HG02763 (cell line): ENCODE measurements at regions not wholly inside any gene's neighbourhood (a gene's known extent, or its start where the extent isn't known, plus 50 kb on each side); places are given as distances from the start of the nearest gene placed in this dataset.

ENCODE experiments used
- ATAC-seq: cut with Tn5 transposase; IDR thresholded peaks from one replicate; pipeline ENCODE4 v1.9.1; 2021; ENCODE audit warnings: mild to moderate bottlenecking, moderate library complexity; ENCODE audit not compliant: unreplicated experiment

DNA sequence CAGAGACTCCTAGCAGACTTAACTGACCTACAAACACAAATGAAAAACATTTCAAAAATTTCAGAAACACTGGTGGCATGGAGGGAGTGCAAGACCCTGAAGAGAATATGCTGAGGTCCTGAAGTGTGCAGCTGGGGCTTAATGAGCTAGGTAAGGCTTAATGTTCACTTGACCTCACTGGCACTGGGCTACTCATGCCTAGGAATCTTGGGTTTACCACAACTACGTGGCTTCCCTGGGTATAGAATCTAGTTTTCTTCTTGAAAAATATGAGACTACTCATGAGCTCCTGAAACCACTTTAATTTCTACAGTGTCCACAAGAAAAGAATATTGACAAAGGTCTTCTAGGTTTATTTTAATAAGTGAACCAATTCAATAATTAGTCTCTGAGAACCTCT is 139.8 kb downstream of the HNMT start:
- ATAC-seq, result no peak

DNA sequence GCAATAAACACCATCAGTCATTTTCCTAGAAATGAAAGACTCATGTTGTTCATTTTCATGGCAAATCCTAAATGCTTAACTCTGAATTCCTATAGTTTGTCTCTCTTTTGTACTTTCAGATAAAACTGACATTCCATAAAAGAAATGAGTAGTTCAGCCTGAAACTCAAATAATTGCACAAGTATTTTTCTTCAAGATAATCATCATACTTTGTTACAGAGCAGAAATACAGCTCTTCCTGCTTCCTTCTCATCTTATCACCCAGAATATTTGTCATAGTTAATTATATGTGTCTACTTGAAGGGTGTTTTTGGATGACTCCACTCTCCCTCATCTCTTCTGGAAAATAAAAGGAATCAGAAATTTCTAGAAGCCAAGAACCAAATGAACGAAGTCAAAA is 141.1 kb downstream of the HNMT start:
- ATAC-seq, result no peak

DNA sequence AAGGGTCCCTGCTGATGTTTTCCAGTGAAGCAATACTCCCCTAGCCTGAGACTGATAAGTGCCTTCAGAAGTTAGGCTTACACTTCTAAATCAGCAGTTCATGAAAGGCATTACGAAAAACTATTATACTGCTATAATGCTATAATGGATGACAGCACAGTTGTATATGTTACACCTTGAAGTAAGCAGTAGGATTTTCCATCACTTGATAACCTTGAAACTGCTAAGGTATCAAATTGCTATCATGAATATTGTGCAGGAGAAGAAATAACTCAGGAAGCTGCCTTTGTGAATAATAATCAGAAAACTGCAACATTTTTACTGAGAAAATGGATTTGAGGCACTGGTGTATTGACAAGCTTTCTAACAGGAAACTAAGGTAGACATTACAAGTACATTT is 142.3 kb downstream of the HNMT start:
- no peak for ATAC-seq

DNA sequence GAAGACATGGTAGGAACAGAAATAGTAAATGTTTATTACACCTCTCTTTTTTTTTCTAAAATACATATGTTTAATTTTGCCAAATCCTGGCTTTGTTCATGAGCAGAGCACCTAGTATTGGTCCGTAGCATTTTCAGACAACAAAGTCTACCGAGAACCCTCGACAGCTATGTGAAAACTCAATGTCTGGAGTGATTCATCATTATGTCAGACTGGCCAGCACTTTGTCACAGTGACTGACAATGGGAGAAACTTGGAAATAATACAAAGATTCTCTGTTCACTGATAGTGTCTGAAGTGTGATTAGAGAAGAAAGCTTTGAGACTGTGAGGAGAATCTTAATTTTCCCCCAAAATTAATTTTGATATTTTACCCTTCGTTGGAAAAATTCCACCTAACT is 143.0 kb downstream of the HNMT start:
- no peak for ATAC-seq

DNA sequence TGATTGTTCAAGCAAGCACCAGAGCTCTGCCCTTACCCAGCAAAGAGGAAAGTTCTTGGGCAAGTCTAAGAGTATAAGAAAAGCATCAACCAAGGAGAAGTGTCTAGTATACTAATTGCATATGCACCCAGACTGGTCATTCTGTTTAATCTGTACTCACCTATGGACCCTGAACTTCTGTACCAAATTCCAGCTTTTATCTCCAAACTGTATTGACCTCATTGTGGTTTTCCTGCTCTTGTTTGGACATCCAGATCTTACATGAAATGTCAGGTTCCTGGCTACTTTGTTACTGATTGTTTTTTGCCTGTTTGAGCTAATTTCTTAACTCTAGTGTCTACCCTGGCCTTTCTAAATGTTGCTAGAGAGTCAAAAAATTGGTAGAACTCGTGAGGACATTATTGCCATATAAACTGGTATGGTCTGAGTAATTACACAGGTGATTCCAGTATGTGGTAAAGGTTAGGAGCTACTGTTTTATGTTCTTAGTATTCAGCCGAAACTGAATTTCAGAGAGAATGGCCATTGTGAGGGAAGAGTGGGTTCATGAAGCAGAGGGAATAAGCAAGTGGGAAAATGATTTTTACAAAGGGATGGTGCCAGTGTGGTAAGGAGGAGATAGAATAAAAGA is 146.3 kb downstream of the HNMT start:
- no peak for ATAC-seq

DNA sequence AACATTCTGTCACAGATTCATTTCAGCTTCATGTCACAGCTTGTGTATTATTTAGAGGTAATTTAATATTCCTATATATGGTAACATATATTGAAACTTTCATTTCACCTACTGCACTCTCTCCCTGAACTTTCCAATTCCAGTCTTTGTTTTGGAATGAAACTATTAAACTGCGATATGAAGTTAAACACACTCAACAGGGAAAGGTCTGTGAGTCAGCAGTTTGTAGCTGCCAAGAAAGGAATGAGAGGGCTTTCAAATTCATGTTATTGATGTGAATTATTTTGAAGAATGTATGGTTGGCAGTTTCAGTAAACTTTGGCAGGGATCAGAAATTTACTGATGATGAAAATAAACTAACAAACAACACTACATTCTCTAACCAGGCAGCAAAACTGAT is 148.3 kb downstream of the HNMT start:
- no peak for ATAC-seq

DNA sequence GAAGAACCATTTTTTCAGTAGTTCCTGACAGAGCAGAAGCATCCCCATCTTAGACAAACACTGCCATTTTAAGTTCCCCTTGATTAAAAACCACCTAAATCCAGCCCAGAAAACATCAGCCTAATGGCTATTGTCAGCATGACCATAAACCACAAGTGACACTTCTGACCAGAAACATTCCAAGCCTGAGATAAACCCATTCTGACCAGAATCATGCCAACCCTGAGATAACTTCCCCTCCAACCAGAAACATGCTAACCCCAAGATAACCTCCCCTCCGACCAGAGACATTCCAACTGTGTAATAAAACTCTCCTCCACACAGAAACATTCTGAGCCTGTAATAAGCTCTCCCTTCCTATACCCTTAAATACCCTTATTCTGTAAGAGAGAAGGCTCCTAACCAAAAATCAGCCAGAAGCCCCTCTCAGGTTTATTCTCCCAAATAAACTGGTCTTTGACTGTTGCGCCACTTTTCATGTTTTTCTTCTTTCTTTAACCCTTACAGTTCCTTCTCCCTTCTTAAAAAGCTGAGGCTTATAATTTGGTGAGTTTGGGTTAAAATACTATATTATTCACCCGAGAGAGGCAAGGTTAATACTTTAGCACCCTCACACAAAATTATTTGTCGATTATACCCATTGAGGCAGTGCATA is 149.7 kb downstream of the HNMT start:
- no peak for ATAC-seq

DNA sequence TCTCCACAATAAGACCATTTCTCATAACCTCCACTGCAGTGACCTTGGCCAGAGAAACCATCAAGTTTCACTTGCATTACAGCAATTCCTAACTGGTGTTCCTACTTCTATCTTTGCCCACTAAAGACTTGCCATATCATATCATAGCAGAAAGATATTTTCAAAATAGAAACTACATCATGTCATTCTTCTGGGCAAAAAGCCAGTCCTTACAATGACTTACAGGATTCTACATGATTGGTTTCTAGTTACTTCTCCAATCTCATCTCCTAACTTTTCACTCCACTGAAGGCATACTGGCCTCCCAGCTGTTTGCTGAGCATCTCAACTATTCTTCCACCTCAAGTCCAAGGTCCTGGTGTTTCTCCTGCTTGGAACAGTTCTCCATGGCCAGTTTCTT is 151.4 kb downstream of the HNMT start:
- no peak for ATAC-seq

DNA sequence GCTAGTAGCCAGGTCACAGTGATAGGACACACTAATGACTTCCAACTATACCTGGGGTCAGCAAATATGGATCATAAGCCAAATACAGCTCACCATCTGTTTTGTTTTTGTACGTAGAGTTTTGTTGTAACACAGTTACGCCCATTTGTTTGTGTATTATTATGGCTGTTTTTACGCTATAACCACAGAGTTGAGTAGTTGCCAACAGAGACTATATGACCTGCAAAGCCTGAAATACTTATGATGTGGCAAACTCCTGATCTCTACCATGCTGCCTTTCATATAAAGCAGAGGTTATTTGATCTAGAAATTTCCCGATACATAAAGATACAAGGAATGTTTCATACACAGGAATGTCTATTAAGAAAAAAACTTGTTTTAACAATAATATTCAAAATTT is 152.2 kb downstream of the HNMT start:
- ATAC-seq, result no peak

DNA sequence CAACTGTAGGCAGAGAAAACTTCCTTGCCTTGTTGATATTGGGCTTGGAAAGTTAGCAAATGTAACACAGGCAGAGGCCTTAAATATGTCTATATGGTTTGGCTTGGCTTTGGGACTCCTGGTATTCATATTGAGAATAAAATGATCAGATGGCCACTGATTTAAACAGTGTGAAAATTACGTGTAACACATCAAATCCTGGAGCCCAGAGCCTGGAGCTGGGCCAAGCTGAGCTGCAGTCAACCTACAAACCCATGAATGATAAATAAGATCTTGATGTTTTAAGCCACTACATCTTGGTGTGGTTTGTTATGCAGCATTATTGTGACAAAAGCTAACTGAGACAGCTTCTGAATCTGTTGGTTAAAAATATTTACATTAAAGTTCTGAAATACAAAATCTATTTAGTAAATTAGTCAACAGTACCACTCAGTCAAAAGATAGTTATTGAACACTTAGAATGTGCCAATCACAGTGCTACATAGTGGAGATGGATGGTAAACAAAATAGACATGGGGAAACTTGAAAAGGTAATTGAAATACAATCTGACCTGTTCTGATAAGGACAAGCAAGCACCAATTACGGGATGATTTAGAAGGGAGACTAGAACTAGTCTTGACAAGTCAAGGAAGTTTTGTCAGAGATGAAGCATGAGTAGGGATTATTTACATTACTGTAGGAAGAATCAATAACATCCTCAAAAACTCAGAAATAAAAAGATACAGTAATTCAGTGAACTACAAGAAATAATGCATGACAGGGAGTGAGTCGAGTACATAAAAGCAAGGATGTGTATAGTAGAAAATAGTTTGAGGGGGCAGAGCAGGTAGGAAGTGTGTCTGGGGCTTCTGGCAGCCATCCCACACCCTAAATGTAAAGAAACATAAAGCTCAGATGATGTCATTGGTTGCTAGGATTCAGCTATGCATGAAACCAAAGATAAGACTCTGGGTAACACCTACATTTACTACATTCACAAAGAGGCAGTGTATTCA is 157.7 kb downstream of the HNMT start:
- no peak for ATAC-seq

DNA sequence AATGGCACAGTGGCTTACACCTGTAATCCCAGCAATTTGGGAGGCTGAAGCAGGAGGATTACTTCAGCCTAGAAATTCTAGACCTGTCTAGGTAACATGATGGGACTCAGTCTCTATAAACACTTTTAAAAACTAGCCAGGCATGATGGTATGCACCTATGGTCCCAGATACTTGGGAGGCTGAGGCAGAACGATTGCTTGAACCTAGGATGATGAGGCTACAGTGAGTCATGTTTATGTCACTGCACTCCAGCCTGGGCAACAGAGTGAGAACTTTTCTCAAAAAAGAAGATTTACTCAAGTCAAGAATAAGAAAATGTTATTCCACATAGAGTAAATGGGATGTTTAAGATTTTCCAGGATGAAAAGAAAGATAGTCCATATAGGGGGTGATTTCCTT is 158.6 kb downstream of the HNMT start:
- no peak for ATAC-seq

DNA sequence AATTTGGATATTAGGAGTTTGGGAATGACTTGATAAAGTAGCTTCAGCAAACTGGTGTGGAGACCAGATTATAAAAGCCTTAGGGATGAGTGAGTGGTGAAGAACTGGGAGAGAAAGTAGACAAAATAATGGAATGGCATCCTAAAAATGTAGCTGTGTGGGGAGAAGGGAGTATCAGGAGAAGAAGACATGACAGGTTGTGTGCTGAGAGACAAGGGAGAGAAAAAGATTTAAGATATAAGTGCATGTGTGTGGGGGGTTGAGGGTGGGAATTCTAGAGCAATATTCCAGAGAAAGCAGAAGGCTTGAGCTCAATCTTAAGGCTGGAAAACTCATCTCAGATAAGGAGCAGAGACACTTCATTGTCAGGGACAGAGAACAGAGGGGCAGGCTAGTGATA is 159.5 kb downstream of the HNMT start:
- no peak for ATAC-seq

DNA sequence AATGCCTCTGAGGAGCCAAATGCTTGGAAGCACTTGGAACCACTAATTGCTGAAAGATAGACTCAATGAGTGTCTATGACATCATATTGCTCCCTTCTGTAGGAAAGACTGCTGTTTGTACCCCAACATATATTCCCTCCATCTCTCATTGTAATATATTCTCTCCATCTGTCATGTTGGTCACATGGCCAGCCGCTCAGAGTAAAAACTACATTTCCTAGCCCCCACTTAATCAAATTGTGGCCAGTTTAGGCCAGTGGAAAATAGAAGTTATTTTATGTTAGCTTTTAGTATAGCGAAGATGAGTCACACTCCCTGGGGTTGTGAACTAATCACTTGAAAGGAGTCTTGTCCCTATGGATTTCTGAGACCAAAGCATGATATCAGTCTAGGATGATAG is 160.2 kb downstream of the HNMT start:
- ATAC-seq, result no peak

DNA sequence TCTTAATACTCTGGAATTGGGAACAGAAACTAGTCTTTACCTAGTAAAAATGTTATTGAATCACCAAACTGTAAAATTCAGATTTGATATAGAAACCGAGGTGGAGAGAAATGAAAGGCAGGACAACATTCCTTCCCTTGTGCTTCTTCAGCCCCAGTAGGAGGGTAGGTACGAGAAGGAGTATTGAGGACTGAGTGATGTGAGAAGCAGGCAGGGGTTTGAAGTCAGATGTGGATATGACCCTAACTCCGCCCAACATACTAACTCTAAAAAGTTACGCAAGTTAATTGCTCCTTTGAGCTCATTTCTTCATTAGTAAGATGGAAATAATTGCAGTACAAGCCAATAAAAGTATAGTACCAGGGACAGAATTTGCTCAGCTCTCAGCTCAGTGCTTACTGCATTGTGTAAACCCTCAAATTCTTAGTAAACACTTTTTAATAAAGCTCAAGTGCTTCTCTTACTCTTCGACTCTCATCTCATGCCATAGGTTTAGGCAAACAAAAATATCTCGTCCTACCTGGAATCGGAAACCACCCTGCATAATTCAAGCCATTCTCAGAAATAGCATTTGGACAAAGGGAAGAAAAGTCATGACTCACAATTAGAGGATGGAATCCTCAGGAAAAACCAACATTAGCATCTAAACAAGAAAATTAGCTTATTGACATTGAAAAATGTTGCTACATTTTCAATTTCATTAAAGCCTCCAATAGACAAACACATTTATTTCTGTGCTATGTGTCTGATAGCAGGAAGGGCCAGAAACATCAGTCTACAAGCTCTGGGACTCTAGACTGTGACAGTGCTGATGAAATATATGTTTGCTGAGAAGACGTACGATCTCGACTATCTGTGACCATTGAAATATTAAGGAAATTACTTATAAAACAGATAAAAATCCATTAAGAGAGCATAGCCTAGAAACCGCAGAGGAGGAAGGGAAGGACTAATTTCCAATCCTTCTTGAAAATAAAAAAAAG is 161.3 kb downstream of the HNMT start:
- ATAC-seq, result no peak

DNA sequence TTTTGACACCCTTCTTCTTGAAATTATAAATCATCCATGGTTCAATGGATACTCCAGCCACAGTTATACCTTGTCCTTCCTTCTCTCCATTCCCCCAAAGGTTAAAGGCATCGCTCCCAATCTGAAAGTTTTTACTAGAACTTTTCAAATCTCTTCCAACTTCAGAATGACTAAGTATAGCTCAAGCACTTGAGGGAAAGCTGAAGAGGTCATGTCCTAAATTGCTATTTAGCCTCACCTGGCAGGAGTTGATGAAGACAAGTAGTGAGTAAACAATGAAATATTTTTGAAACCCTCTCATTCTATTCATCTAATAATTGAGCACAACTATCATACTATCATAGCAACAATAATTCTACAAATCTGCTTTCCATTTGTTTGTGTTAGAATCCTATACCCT is 167.8 kb downstream of the HNMT start:
- ATAC-seq, result no peak

DNA sequence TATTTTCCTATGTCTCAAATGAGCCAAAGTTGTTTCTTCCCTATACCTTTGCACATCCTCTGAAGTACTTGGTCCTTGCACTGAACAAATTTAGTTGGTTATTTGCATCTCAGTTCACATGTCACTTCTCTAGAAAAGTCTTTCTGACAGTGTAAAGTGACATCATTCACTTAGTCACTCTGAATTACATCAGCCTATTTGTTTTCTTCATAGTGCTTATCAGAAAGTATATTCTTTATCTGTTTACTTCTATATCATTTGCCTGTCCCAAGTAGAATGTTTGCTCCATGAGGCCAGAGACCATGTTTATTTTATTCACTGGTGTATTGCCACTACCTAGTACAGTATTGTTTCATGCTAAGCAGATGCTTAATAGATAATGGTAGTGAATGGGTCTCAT is 173.7 kb downstream of the HNMT start:
- ATAC-seq, result no peak

DNA sequence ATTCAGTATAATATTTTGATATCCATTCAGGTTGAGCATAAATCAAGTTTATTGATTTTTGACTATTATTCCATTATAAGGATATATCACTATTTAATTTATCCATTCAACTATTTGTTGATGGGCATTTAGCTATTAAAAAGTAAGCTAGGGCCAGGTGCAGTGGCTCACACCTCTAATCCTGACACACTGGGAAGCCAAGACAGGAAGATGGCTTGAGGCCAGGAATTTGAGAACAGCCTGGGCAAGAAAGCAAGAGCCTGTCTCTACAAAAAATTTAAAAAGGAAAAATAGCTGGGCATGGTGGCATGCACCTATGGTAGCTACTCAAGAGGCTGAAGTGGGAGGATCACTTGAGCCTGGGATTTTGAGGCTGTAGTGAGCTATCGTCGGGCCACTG is 183.5 kb downstream of the HNMT start:
- no peak for ATAC-seq

DNA sequence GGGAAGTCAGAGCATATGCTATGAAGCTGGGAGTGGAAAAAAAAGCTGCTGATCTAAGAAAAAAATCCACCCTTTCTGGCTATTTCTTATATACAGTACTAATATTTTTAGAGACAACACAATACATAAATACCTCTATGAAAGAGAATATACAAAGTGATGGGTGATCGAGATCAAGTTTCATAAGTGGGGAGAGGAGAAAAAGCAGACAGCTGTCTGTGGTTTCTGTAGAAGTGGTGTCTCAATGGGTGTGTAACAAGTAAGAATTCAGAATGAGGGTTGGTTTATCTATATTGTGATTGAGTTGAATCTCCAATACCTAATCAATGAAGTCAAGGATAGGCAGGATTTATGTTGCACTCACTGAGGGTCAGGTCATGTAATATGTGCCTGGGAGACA is 191.0 kb downstream of the HNMT start:
- peak; percentile 52 for ATAC-seq

DNA sequence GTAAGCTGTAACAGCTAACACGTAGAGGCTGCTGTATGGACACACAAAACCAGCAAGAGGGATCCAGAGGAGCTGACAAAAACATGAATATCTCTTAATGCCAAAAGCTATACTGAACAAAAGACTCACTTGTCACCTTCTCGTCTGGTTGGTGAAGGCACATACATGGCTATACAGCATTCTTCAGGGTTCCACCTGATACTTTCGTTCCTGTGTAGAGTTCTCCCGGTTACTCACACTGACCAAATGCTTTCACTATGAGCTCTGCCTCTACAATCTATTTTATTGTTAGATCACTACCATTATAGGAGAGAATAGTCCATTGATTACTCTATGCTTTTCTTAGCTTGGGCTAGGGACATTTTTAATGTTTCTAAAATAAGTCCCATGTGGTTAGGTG is 193.1 kb downstream of the HNMT start:
- no peak for ATAC-seq

DNA sequence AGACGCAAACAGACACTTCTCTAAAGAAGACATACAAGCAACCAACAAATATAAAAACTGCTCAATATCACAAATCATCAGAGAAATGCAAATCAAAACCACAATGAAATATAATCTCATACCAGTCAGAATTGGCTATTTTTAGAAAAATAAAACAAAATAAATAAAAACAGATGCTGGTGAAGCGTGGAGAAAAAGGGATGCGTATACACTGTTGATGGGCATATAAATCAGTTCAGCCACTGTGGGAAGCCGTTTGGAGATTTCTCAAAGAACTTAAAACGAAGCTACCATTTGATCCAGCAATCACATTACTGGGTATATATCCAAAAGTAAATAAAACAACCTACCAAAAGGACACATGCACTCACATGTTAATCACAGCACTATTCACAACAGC is 206.2 kb downstream of the HNMT start:
- ATAC-seq, result no peak

DNA sequence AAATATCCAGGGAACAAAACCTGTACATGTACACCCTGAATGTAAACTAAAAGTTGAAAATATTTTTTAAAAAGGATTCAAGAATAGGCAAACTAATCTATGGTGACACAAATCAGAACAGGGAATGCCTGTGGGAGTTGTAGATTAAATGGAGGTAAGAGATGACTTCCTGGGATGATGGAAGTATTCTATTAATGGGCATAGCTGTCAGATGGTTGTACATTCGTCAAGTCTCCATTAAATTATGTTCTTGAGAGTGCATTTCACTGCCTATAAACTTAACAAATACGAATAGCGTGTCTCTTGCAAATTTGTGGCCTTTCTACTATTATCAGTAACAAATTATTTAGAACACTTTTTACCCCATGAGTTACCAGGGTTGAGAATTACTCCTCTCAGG is 207.0 kb downstream of the HNMT start:
- ATAC-seq, result no peak
